KMS-11 (cell line): ENCODE measurements at regions not wholly inside any gene's neighbourhood (a gene's known extent, or its start where the extent isn't known, plus 50 kb on each side); places are given as distances from the start of the nearest gene placed in this dataset.

Source experiments
- H2AFZ ChIP-seq: fragments of 200-600 bp; sonication (generic); 2 replicates; pipeline ENCODE4 v1.6.1; 2016; ENCODE audit warnings: antibody characterized with exemption, mixed run types, low read depth
- H3K27ac ChIP-seq: fragments of 200-600 bp; sonication (generic); 2 replicates; pipeline ENCODE4 v1.6.1; 2016; ENCODE audit warnings: mild to moderate bottlenecking, mixed run types
- H3K27me3 ChIP-seq: fragments of 200-600 bp; sonication (generic); 2 replicates; pipeline ENCODE4 v1.6.1; 2017; ENCODE audit warnings: mild to moderate bottlenecking, low read depth, mixed run types, moderate library complexity; ENCODE audit not compliant: insufficient read depth
- H3K36me3 ChIP-seq: fragments of 200-600 bp; sonication (generic); 2 replicates; pipeline ENCODE4 v1.6.1; 2017; ENCODE audit warnings: mild to moderate bottlenecking, mixed run types; ENCODE audit not compliant: insufficient read depth
- H3K4me1 ChIP-seq: fragments of 200-600 bp; sonication (generic); 2 replicates; pipeline ENCODE4 v1.6.1; 2016; ENCODE audit warnings: mild to moderate bottlenecking, low read depth, mixed run types; ENCODE audit not compliant: poor library complexity, severe bottlenecking
- H3K4me2 ChIP-seq: fragments of 200-600 bp; sonication (generic); 2 replicates; pipeline ENCODE4 v1.7.0; 2016; ENCODE audit warnings: mild to moderate bottlenecking, mixed run types
- H3K4me3 ChIP-seq: fragments of 200-600 bp; sonication (generic); IDR thresholded peaks from 2 replicates; pipeline ENCODE4 v1.6.1; 2017; ENCODE audit warnings: low read depth, low read length, mixed read lengths; ENCODE audit not compliant: insufficient read depth
- H3K79me2 ChIP-seq: fragments of 200-600 bp; sonication (generic); 2 replicates; pipeline ENCODE4 v1.6.1; 2016; ENCODE audit warnings: low read depth, mixed run types; ENCODE audit not compliant: insufficient read depth
- H3K9ac ChIP-seq: fragments of 200-600 bp; sonication (generic); 2 replicates; pipeline ENCODE4 v1.6.1; 2016; ENCODE audit warnings: mild to moderate bottlenecking, mixed run types
- H4K20me1 ChIP-seq: fragments of 200-600 bp; sonication (generic); 2 replicates; pipeline ENCODE4 v1.6.1; 2016; ENCODE audit warnings: mild to moderate bottlenecking, mixed run types; ENCODE audit not compliant: insufficient read depth
- CTCF ChIP-seq: fragments of 200-600 bp; sonication (generic); conservative IDR thresholded peaks from 2 replicates; pipeline ENCODE4 v1.6.1; 2017; ENCODE audit warnings: low read depth, mild to moderate bottlenecking, antibody characterized with exemption, low read length, moderate library complexity, mixed read lengths

- Histone ChIP-seq H4K20me1 (no peaks in the 10 kb centered on the region), H3K36me3 (no peaks in the 10 kb centered on the region), H3K4me2 (no peak overlapping the region), H3K27ac (no peak overlapping the region), H3K9ac (no peak overlapping the region), H3K4me1 (peaks cover 18% of the 10 kb centered on the region), H3K79me2 (no peaks in the 10 kb centered on the region), H3K27me3 (no peaks in the 10 kb centered on the region), H2AFZ (no peak overlapping the region), H3K4me3 (no peak overlapping the region)
- no peak for TF ChIP-seq CTCF
Observed at GRCh38 chr3:165696496-165696895, 140.7 kb downstream of the BCHE start.

- TF ChIP-seq CTCF = no peak
- no peaks in the 10 kb centered on the region for H3K27me3 ChIP-seq
- no peak overlapping the region for H3K9ac ChIP-seq
- no peaks in the 10 kb centered on the region for H3K4me1 ChIP-seq
- H3K79me2 ChIP-seq = no peaks in the 10 kb centered on the region
- no peaks in the 10 kb centered on the region for H3K36me3 ChIP-seq
- no peak overlapping the region for H3K4me2 ChIP-seq
- no peak overlapping the region for H3K4me3 ChIP-seq
- no peak overlapping the region for H3K27ac ChIP-seq
- H4K20me1 ChIP-seq = no peaks in the 10 kb centered on the region
- H2AFZ ChIP-seq = no peak overlapping the region
Observed at GRCh38 chr3:165683947-165684346, 153.3 kb downstream of the BCHE start.

- Histone ChIP-seq H3K4me1 (no peaks in the 10 kb centered on the region), H3K36me3 (no peaks in the 10 kb centered on the region), H3K4me2 (no peak overlapping the region), H3K4me3 (no peak overlapping the region), H3K27ac (no peak overlapping the region), H3K79me2 (no peaks in the 10 kb centered on the region), H3K9ac (no peak overlapping the region), H3K27me3 (no peaks in the 10 kb centered on the region), H4K20me1 (no peaks in the 10 kb centered on the region), H2AFZ (no peak overlapping the region)
- no peak for TF ChIP-seq CTCF
Observed at GRCh38 chr3:165682734-165683133, 154.5 kb downstream of the BCHE start.

GRCh38 chr3:165669967-165670366 lies 167.3 kb downstream of the BCHE start:
- TF ChIP-seq CTCF = no peak
- Histone ChIP-seq H3K4me2 (peak overlapping the region; percentile 17), H3K4me3 (no peak overlapping the region), H3K4me1 (peaks cover 45% of the 10 kb centered on the region), H3K79me2 (no peaks in the 10 kb centered on the region), H3K9ac (no peak overlapping the region; the same call in 1 of the 2 replicates), H3K27me3 (no peaks in the 10 kb centered on the region), H2AFZ (peak overlapping the region; percentile 19; the same call in 1 of the 2 replicates), H3K27ac (peak overlapping the region; percentile 56), H4K20me1 (no peaks in the 10 kb centered on the region), H3K36me3 (no peaks in the 10 kb centered on the region)
